ENCODE measurements at regions not wholly inside any gene's neighbourhood (a gene's known extent, or its start where the extent isn't known, plus 50 kb on each side); places are given as distances from the start of the nearest gene placed in this dataset.
"Not testable (repeated sequence)": the region's sequence is repeated elsewhere in the genome, so short reads cannot be mapped to it uniquely, and the experiment has no call there.

- H3K36me3 ChIP-seq (ENCODE audit: control insufficient read depth in 2 of 4, insufficient read depth in 4 of 4, low read length in 3 of 4); FAIRE-seq; DNase-seq (ENCODE audit: low read depth in 1 of 2, low spot score in 2 of 2); H4K91ac ChIP-seq (replicated peaks; ENCODE audit: insufficient read length, low read length); CTCF ChIA-PET (ENCODE audit: partially characterized antibody); H3K9ac ChIP-seq (replicated peaks in 1 of 4; ENCODE audit: extremely low read depth in 1 of 4, low read depth in 3 of 4, low read length in 3 of 4); H2BK5ac ChIP-seq (ENCODE audit: low read depth, low read length); H3K4me2 ChIP-seq (ENCODE audit: insufficient read depth in 1 of 2, low read depth in 2 of 2, low read length in 2 of 2); H3K79me2 ChIP-seq (ENCODE audit: control insufficient read depth in 1 of 2, insufficient read depth in 2 of 2, low read length in 2 of 2); H3K18ac ChIP-seq (ENCODE audit: extremely low read depth, low read length); H2AFZ ChIP-seq (ENCODE audit: low read length); H4K5ac ChIP-seq (ENCODE audit: insufficient read length, low read depth, low read length); H3K23ac ChIP-seq (ENCODE audit: insufficient read length); POLR2A ChIA-PET (ENCODE audit: partially characterized antibody); H3K4me1 ChIP-seq (replicated peaks in 1 of 4; ENCODE audit: control insufficient read depth in 3 of 4, insufficient read depth in 4 of 4, low read length in 3 of 4); H2BK15ac ChIP-seq (ENCODE audit: low read length); H3K23me2 ChIP-seq (ENCODE audit: low read depth, low read length); H4K8ac ChIP-seq (ENCODE audit: extremely low read depth, insufficient read depth, low read length); H3K27me3 ChIP-seq (replicated peaks in 1 of 4; ENCODE audit: control insufficient read depth in 3 of 4, extremely low read depth in 1 of 4, insufficient read depth in 3 of 4, low read length in 3 of 4); H3K56ac ChIP-seq (replicated peaks; ENCODE audit: insufficient read length, low read depth, low read length); H3K4me3 ChIP-seq (ENCODE audit: extremely low read depth in 1 of 4, insufficient read depth in 2 of 4, low read depth in 3 of 4, low read length in 4 of 4); H3K79me1 ChIP-seq (ENCODE audit: low read depth, low read length); H3K14ac ChIP-seq (ENCODE audit: insufficient read length); H3K4ac ChIP-seq (replicated peaks; ENCODE audit: insufficient read length, low read depth, low read length); H2BK20ac ChIP-seq (ENCODE audit: low read length); H2BK12ac ChIP-seq (ENCODE audit: low read depth, low read length); H2BK120ac ChIP-seq (replicated peaks; ENCODE audit: low read depth, low read length); H2AK5ac ChIP-seq (ENCODE audit: low read depth, low read length); H4K20me1 ChIP-seq (replicated peaks in 1 of 2; ENCODE audit: control insufficient read depth in 1 of 2, insufficient read depth in 2 of 2, low read length in 2 of 2); H3K27ac ChIP-seq (ENCODE audit: low read depth, low read length): not testable (repeated sequence)
- 100% methylated on average over 1 of the region's 3 CpGs; no CpG with 5 or more reads in 1 of the 2 experiments for WGBS, 2 experiments (ENCODE audit: extremely low coverage in 1 of 2, insufficient coverage in 1 of 2, insufficient read length in 1 of 2, insufficient replicate concordance in 2 of 2, low coverage in 1 of 2, low lambda C conversion rate in 2 of 2, missing lambda C conversion rate in 1 of 2)
- H3K9me3 ChIP-seq (ENCODE audit: insufficient read depth in 2 of 2, low read depth in 1 of 2, low read length in 1 of 2): peaks cover 10 to 17% of the 10 kb centered on the region in 2 experiments
Observed at GRCh38 chr6:57877729-57878128, 560.3 kb downstream of the PRIM2 start.

GRCh38 chr6:57878792-57879191 is 561.4 kb downstream of the PRIM2 start:
- H3K9ac ChIP-seq (replicated peaks in 1 of 4; ENCODE audit: extremely low read depth in 1 of 4, low read depth in 3 of 4, low read length in 3 of 4); H4K91ac ChIP-seq (replicated peaks; ENCODE audit: insufficient read length, low read length); H3K4me2 ChIP-seq (ENCODE audit: insufficient read depth in 1 of 2, low read depth in 2 of 2, low read length in 2 of 2); H2AFZ ChIP-seq (ENCODE audit: low read length); H3K79me1 ChIP-seq (ENCODE audit: low read depth, low read length); H3K79me2 ChIP-seq (ENCODE audit: control insufficient read depth in 1 of 2, insufficient read depth in 2 of 2, low read length in 2 of 2); H3K36me3 ChIP-seq (ENCODE audit: control insufficient read depth in 2 of 4, insufficient read depth in 4 of 4, low read length in 3 of 4); H3K14ac ChIP-seq (ENCODE audit: insufficient read length); CTCF ChIA-PET (ENCODE audit: partially characterized antibody); POLR2A ChIA-PET (ENCODE audit: partially characterized antibody); H2BK15ac ChIP-seq (ENCODE audit: low read length); H4K20me1 ChIP-seq (replicated peaks in 1 of 2; ENCODE audit: control insufficient read depth in 1 of 2, insufficient read depth in 2 of 2, low read length in 2 of 2); H4K5ac ChIP-seq (ENCODE audit: insufficient read length, low read depth, low read length); H3K4me1 ChIP-seq (replicated peaks in 1 of 4; ENCODE audit: control insufficient read depth in 3 of 4, insufficient read depth in 4 of 4, low read length in 3 of 4); DNase-seq (ENCODE audit: low read depth in 1 of 2, low spot score in 2 of 2); H3K27ac ChIP-seq (ENCODE audit: low read depth, low read length); H3K23ac ChIP-seq (ENCODE audit: insufficient read length); H3K27me3 ChIP-seq (replicated peaks in 1 of 4; ENCODE audit: control insufficient read depth in 3 of 4, extremely low read depth in 1 of 4, insufficient read depth in 3 of 4, low read length in 3 of 4); H2BK12ac ChIP-seq (ENCODE audit: low read depth, low read length); H3K18ac ChIP-seq (ENCODE audit: extremely low read depth, low read length); H2BK120ac ChIP-seq (replicated peaks; ENCODE audit: low read depth, low read length); H3K4me3 ChIP-seq (ENCODE audit: extremely low read depth in 1 of 4, insufficient read depth in 2 of 4, low read depth in 3 of 4, low read length in 4 of 4); H3K4ac ChIP-seq (replicated peaks; ENCODE audit: insufficient read length, low read depth, low read length); H4K8ac ChIP-seq (ENCODE audit: extremely low read depth, insufficient read depth, low read length); H3K9me3 ChIP-seq (ENCODE audit: insufficient read depth in 2 of 2, low read depth in 1 of 2, low read length in 1 of 2); H3K56ac ChIP-seq (replicated peaks; ENCODE audit: insufficient read length, low read depth, low read length); H2AK5ac ChIP-seq (ENCODE audit: low read depth, low read length); H2BK20ac ChIP-seq (ENCODE audit: low read length); FAIRE-seq; H3K23me2 ChIP-seq (ENCODE audit: low read depth, low read length); H2BK5ac ChIP-seq (ENCODE audit: low read depth, low read length): not testable (repeated sequence)
- 75% methylated on average over 1 of the region's 1 CpG; no CpG with 5 or more reads in 1 of the 2 experiments for WGBS, 2 experiments (ENCODE audit: extremely low coverage in 1 of 2, insufficient coverage in 1 of 2, insufficient read length in 1 of 2, insufficient replicate concordance in 2 of 2, low coverage in 1 of 2, low lambda C conversion rate in 2 of 2, missing lambda C conversion rate in 1 of 2)
